Thyroid gland (tissue), 4 donors: ENCODE measurements at regions not wholly inside any gene's neighbourhood (a gene's known extent, or its start where the extent isn't known, plus 50 kb on each side); places are given as distances from the start of the nearest gene placed in this dataset.

ENCODE experiments used
- DNase-seq, 2 donors: peaks; one replicate each; pipeline ENCODE4 v3.0.0-alpha.2; 2019
- H3K27ac ChIP-seq, 3 donors: fragments of 200-600 bp; sonication (generic); 1 replicate in 2 of 3; 2 replicates in 1 of 3; pipeline ENCODE4 v1.5.1; 2016 to 2019; ENCODE audit warnings: mild to moderate bottlenecking in 1 of 3, moderate library complexity in 1 of 3
- H3K27me3 ChIP-seq: fragments of 200-600 bp; sonication (generic); one replicate; pipeline ENCODE4 v1.5.1; 2019
- H3K36me3 ChIP-seq, 2 donors: fragments of 200-600 bp; sonication (generic); one replicate each; pipeline ENCODE4 v1.5.1; 2016 to 2019
- H3K4me1 ChIP-seq, 2 donors: fragments of 200-600 bp; sonication (generic); one replicate each; pipeline ENCODE4 v1.5.1; 2017 to 2019
- H3K4me3 ChIP-seq, 3 donors: fragments of 200-600 bp; sonication (generic); replicated peaks in 1 of 3; 1 replicate in 2 of 3; 2 replicates in 1 of 3; pipeline ENCODE4 v1.5.1; 2016; ENCODE audit warnings: mild to moderate bottlenecking in 1 of 3
- H3K9me3 ChIP-seq: fragments of 200-600 bp; sonication (generic); one replicate; pipeline ENCODE4 v1.5.1; 2017
- POLR2A ChIP-seq, 2 donors: fragments of 450-650 bp; IDR thresholded peaks; one replicate each; pipeline ENCODE4 v1.6.1; 2017; ENCODE audit warnings: antibody characterized with exemption in 2 of 2, mild to moderate bottlenecking in 2 of 2, moderate library complexity in 1 of 2
- WGBS, 2 donors: methylation state at CpG; one replicate each; pipeline ENCODE4 v1.1.5; 2017; 5-methylcytosine and 5-hydroxymethylcytosine counted together
- intact Hi-C: fragments of 100-400 bp; cut with DNase I; formaldehyde crosslinking; loops from one replicate; pipeline ENCODE4 v1.15.1; 2023
- TF ChIP-seq, protein P1 (sequence below), 6 experiments: fragments of 200-600 bp in 3 of 6; fragments of 450-650 bp in 3 of 6; sonication (generic) in 3 of 6; IDR thresholded peaks; one replicate each; pipeline ENCODE4 v1.5.1; 2016 to 2019; ENCODE audit warnings: antibody characterized with exemption in 6 of 6, mild to moderate bottlenecking in 2 of 6, inconsistent platforms in 1 of 6, moderate library complexity in 1 of 6

DNA sequence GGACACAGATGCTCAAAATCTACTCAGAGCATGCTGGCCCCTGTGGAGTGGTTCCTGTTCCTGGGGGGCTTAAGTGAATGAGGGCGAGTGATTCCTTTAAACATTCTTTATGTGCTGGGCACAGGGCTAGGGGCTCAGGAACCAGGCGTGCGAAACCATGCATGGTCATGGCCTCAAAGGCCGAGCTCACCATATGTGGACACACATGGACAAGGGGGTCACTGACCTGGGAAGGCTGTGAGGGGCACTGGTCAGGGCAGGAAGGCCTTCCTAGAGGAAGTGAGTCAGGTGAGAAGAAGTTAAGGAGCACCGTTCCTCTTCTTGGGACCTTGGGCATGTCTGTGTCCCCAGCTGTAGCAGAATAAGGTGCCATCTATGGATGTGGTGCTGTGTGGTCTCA is 74.6 kb upstream of the BHLHE23 start:
- WGBS, 2 donors = 64 to 78% methylated on average over 5 of the region's 5 CpGs
- no peaks in the 10 kb centered on the region for H3K4me1 ChIP-seq
- intact Hi-C loops = no loop called here
- no peak overlapping the region for H3K27ac ChIP-seq
- H3K36me3 ChIP-seq = no peaks in the 10 kb centered on the region
- H3K27me3 ChIP-seq = no peaks in the 10 kb centered on the region
- DNase-seq = no peak
- H3K4me3 ChIP-seq = no peak overlapping the region
- TF ChIP-seq POLR2A (IDR thresholded peaks at IDR 0.05) = no peak
- TF ChIP-seq, protein P1, sequence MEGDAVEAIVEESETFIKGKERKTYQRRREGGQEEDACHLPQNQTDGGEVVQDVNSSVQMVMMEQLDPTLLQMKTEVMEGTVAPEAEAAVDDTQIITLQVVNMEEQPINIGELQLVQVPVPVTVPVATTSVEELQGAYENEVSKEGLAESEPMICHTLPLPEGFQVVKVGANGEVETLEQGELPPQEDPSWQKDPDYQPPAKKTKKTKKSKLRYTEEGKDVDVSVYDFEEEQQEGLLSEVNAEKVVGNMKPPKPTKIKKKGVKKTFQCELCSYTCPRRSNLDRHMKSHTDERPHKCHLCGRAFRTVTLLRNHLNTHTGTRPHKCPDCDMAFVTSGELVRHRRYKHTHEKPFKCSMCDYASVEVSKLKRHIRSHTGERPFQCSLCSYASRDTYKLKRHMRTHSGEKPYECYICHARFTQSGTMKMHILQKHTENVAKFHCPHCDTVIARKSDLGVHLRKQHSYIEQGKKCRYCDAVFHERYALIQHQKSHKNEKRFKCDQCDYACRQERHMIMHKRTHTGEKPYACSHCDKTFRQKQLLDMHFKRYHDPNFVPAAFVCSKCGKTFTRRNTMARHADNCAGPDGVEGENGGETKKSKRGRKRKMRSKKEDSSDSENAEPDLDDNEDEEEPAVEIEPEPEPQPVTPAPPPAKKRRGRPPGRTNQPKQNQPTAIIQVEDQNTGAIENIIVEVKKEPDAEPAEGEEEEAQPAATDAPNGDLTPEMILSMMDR (IDR thresholded peaks at IDR 0.05) = no peak
- H3K9me3 ChIP-seq = no peaks in the 10 kb centered on the region

DNA sequence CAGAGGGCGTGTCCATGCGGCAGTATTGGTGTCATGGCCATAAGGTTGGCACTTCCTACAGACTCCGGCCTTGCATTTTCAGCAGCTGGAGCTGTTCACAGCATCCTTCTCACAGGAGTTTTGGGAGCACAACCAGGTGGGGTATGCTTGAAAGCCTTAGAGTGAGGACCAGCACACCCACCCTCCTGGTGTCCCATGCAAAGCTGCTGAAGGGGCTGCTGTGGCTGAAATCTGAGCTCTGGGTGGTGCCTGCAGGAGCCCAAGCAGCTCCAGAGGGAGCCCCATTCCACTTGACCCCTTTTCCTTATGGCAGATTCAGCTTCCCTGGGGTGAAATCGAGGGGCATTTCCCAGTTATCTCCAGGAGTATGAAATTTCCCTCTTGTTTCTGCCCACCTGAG is 74.0 kb upstream of the BHLHE23 start:
- H3K27ac ChIP-seq = no peak overlapping the region
- H3K27me3 ChIP-seq = no peaks in the 10 kb centered on the region
- DNase-seq = no peak
- intact Hi-C loops = no loop called here
- no peak overlapping the region for H3K4me3 ChIP-seq
- no peaks in the 10 kb centered on the region for H3K36me3 ChIP-seq
- H3K4me1 ChIP-seq = no peaks in the 10 kb centered on the region
- H3K9me3 ChIP-seq = no peaks in the 10 kb centered on the region
- TF ChIP-seq POLR2A (IDR thresholded peaks at IDR 0.05) = no peak
- TF ChIP-seq, protein P1 (IDR thresholded peaks at IDR 0.05) = no peak
- WGBS, 2 donors = 66 to 86% methylated on average over 4 of the region's 4 CpGs

DNA sequence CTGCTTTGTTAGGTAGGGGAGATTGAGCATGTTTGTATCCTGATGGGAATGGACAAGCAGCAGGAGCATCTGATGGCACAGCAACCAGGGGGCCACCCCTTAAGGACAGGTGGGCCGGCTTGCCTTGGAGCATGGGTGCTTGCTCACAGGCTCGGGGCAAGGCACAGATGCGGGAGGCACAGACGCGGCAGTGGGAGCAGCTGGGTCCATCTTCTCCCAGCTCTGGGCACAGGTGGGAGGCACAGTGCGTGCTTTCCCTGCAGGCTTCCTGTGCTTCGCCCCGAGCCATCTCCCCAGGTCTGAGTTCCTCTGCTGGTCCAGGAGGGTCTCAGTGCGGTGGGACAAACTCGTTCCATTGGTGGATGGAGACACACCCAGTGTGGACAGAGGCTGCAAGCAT is 73.6 kb upstream of the BHLHE23 start:
- H3K27me3 ChIP-seq = no peaks in the 10 kb centered on the region
- no peaks in the 10 kb centered on the region for H3K9me3 ChIP-seq
- WGBS, 2 donors = 85 to 87% methylated on average over 7 to 10 of the region's 10 CpGs

DNA sequence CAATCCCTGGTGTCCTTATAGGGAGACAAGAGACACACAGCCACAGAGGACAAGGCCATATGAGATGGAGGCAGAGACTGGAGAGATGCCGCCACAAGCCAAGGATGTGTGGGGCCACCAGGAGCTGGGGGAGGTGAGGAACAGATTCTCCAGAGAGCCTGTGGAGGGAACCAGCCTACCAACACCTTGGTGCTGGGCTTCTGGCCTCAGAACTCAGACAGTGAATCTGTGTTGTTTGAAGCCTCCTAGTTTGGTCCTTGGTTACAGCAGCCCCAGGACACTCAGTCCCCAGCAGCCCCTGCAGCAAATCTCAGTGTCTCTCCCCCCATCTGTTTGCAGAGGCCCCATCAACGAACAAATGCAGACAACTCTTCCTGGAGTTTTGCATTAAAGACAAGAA is 73.2 kb upstream of the BHLHE23 start:
- H3K36me3 ChIP-seq = no peaks in the 10 kb centered on the region
- intact Hi-C loops = no loop called here
- no peak overlapping the region for H3K4me3 ChIP-seq
- WGBS, 2 donors = 56% methylated on average over 2 of the region's 2 CpGs
- H3K27ac ChIP-seq = no peak overlapping the region
- no peaks in the 10 kb centered on the region for H3K27me3 ChIP-seq
- no peaks in the 10 kb centered on the region for H3K9me3 ChIP-seq
- TF ChIP-seq POLR2A (IDR thresholded peaks at IDR 0.05) = no peak
- TF ChIP-seq, protein P1 (IDR thresholded peaks at IDR 0.05) = no peak
- DNase-seq = no peak
- H3K4me1 ChIP-seq = no peaks in the 10 kb centered on the region

More for the DNA sequence above, 73.6 kb upstream of the BHLHE23 start:
- no peaks in the 10 kb centered on the region for H3K36me3 ChIP-seq
- no peak for DNase-seq
- intact Hi-C loops = no loop called here
- no peak overlapping the region for H3K27ac ChIP-seq
- no peaks in the 10 kb centered on the region for H3K4me1 ChIP-seq
- H3K4me3 ChIP-seq = no peak overlapping the region
- no peak for TF ChIP-seq POLR2A (IDR thresholded peaks at IDR 0.05)
- TF ChIP-seq, protein P1 (IDR thresholded peaks at IDR 0.05) = no peak

DNA sequence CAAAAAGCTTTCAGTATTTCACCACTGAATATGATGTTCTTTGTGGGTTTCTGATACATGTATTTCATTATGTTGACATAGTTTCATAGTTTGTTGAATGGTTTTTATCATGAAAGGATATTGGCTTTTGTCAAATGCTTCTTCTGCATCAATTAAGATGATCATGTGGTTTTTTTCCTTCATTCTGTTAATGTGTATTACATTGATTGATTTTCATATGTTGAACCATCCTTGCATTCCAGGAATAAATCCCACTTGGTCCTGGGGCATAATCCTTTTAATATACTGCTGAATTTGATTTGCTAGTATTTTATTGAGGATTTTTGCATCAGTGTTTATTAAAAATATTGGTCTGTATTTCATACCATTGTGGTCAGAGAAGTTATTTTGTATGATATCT is 70.9 kb upstream of the BHLHE23 start:
- Histone ChIP-seq H3K9me3 (no peaks in the 10 kb centered on the region), H3K27me3 (no peaks in the 10 kb centered on the region), H3K4me3 (no peak overlapping the region), H3K36me3 (no peaks in the 10 kb centered on the region), H3K4me1 (no peaks in the 10 kb centered on the region), H3K27ac (no peak overlapping the region)
- intact Hi-C loops = no loop called here
- TF ChIP-seq, protein P1 (IDR thresholded peaks at IDR 0.05) = no peak
- no peak for TF ChIP-seq POLR2A (IDR thresholded peaks at IDR 0.05)
- DNase-seq = no peak
